ENCODE measurements at regions not wholly inside any gene's neighbourhood (a gene's known extent, or its start where the extent isn't known, plus 50 kb on each side); places are given as distances from the start of the nearest gene placed in this dataset.
"Not testable (repeated sequence)": the region's sequence is repeated elsewhere in the genome, so short reads cannot be mapped to it uniquely, and the experiment has no call there.

DNA sequence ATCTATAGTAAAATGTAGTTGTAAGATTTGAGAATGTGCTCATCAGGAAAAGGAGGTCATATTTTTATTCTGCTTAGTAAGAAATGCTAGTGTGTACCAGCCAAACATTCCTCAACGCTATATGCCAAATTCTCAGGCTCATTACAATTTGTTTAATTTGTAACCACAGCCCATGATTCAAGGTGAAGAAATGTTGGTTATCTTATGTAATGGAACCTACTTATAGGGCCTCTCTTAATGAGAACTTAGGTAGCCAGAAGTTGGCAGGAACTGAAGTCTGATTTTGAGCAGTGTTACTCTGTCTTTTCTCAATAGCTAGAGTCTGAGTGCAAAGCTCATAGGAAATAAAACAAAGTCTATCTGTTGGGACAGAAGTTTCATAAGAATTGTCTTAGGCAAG, 595.0 kb downstream of the GLUD2 start:
- TF ChIP-seq, protein P1, sequence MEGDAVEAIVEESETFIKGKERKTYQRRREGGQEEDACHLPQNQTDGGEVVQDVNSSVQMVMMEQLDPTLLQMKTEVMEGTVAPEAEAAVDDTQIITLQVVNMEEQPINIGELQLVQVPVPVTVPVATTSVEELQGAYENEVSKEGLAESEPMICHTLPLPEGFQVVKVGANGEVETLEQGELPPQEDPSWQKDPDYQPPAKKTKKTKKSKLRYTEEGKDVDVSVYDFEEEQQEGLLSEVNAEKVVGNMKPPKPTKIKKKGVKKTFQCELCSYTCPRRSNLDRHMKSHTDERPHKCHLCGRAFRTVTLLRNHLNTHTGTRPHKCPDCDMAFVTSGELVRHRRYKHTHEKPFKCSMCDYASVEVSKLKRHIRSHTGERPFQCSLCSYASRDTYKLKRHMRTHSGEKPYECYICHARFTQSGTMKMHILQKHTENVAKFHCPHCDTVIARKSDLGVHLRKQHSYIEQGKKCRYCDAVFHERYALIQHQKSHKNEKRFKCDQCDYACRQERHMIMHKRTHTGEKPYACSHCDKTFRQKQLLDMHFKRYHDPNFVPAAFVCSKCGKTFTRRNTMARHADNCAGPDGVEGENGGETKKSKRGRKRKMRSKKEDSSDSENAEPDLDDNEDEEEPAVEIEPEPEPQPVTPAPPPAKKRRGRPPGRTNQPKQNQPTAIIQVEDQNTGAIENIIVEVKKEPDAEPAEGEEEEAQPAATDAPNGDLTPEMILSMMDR (IDR thresholded peaks at IDR 0.05): no peak
- TF ChIP-seq POLR2A (IDR thresholded peaks at IDR 0.05): no peak
- 76 to 81% methylated on average over 1 of the region's 1 CpG for WGBS, 2 donors
- intact Hi-C loops (cut with DNase I): no loop called here

DNA sequence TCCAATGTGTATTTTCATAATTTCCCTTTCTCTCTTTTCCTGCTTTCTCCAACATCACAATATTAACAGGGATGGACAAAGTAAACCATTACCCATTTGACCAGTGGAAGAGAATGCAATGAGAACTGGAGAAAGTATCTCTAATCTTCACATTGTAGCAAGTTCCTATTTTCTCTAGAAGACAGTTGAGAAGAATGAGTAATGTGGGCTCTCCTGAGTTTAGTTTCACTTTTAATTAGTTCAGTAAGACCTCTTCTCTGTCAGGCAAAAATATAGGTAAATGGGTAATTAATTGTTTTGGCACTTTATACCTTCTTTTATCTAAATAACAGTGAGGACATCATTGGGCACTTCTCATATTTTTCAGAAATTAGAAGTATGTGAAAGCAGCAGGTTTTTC, 602.0 kb downstream of the GLUD2 start:
- no peak overlapping the region for H3K4me3 ChIP-seq (replicated peaks in 1 of 3)
- intact Hi-C loops (cut with DNase I): no loop called here
- H3K27ac ChIP-seq: no peak overlapping the region
- TF ChIP-seq POLR2A (IDR thresholded peaks at IDR 0.05): no peak
- TF ChIP-seq, protein P1 (IDR thresholded peaks at IDR 0.05): no peak
- no peaks in the 10 kb centered on the region for H3K27me3 ChIP-seq
- no peaks in the 10 kb centered on the region for H3K36me3 ChIP-seq
- H3K9me3 ChIP-seq: no peaks in the 10 kb centered on the region
- DNase-seq: no peak
- H3K4me1 ChIP-seq: no peaks in the 10 kb centered on the region

More for the DNA sequence above, 595.0 kb downstream of the GLUD2 start:
- no peak overlapping the region for H3K27ac ChIP-seq
- no peaks in the 10 kb centered on the region for H3K9me3 ChIP-seq
- H3K4me3 ChIP-seq (replicated peaks in 1 of 3): no peak overlapping the region
- no peaks in the 10 kb centered on the region for H3K27me3 ChIP-seq
- no peaks in the 10 kb centered on the region for H3K36me3 ChIP-seq
- no peaks in the 10 kb centered on the region for H3K4me1 ChIP-seq
- no peak for DNase-seq

DNA sequence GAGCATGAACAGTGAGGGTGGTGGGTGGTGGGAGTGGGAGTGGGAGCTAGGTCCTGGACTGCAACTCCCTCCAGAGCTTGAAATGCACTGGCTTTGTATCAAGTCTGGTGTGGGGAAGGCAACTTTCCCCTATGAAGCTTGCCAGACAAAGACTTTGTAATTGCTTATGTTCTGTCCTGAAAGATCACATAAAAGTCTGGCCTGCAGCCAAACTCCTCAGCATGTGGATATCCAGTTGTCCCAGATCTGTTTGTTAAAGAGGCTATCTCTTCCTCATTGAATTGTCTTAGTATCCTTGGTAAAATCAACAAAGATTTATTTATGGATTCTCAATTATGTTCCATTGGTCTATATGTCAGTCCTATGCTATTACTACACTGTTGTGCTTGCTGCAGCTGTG, 607.9 kb downstream of the GLUD2 start:
- DNase-seq: no peak
- Histone ChIP-seq H3K4me3 (replicated peaks in 1 of 3) (no peak overlapping the region), H3K4me1 (no peaks in the 10 kb centered on the region), H3K27ac (no peak overlapping the region), H3K36me3 (no peaks in the 10 kb centered on the region), H3K9me3 (no peaks in the 10 kb centered on the region), H3K27me3 (no peaks in the 10 kb centered on the region)
- intact Hi-C loops (cut with DNase I): no loop called here
- TF ChIP-seq, protein P1 (IDR thresholded peaks at IDR 0.05): no peak
- TF ChIP-seq POLR2A (IDR thresholded peaks at IDR 0.05): no peak

DNA sequence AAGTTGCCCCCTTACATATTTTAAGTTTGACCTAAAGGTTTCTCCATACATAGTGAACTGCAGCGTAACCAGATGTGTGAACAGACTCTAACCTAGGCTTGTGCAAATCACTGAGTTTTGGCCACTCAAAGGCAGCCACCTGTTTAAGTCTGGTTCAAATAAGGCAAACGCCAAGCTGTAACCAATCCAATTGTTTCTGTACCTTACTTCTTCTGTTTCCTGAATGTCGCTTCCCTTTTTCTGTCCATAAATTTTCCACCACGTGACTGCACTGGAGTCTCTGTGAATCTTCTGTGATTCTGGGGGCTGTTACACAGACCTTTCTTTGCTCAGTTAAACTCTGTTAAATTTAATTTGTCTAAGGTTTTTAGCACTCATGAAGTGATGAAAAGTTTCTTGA, 618.8 kb downstream of the GLUD2 start:
- H3K4me1 ChIP-seq: no peaks in the 10 kb centered on the region
- intact Hi-C loops (cut with DNase I): no loop called here
- no peaks in the 10 kb centered on the region for H3K36me3 ChIP-seq
- no peak overlapping the region for H3K4me3 ChIP-seq (replicated peaks in 1 of 3)
- H3K27ac ChIP-seq: no peak overlapping the region
- no peaks in the 10 kb centered on the region for H3K9me3 ChIP-seq
- TF ChIP-seq POLR2A (IDR thresholded peaks at IDR 0.05): no peak
- TF ChIP-seq, protein P1 (IDR thresholded peaks at IDR 0.05): no peak
- DNase-seq: no peak
- 70 to 93% methylated on average over 4 of the region's 4 CpGs for WGBS, 2 donors
- H3K27me3 ChIP-seq: no peaks in the 10 kb centered on the region

DNA sequence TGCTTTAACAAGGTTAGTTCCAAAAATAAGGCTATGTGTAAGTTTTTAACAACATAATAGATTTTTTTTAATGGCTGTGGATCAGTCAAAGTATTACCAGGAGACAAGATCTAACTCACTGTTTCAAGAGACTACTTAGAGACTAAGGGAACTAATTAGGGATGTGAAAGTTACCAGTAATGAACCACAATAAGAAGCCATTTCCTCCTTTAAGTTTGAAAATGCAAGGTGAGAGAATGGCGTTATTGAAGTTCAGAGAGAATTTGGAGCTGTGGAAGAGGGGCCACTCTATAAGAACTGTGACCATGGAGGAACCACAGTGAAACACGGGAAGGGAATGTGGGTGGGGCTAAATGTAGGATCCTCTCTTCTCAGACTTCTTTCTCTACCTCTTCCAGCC, 624.2 kb downstream of the GLUD2 start:
- intact Hi-C loops (cut with DNase I): no loop called here
- Histone ChIP-seq H3K27me3 (no peaks in the 10 kb centered on the region), H3K9me3 (no peaks in the 10 kb centered on the region), H3K4me3 (replicated peaks in 1 of 3) (no peak overlapping the region), H3K27ac (no peak overlapping the region), H3K4me1 (no peaks in the 10 kb centered on the region), H3K36me3 (no peaks in the 10 kb centered on the region)
- WGBS, 2 donors: 72 to 76% methylated on average over 1 to 2 of the region's 2 CpGs
- no peak for TF ChIP-seq POLR2A (IDR thresholded peaks at IDR 0.05)
- TF ChIP-seq, protein P1 (IDR thresholded peaks at IDR 0.05): no peak
- no peak for DNase-seq

DNA sequence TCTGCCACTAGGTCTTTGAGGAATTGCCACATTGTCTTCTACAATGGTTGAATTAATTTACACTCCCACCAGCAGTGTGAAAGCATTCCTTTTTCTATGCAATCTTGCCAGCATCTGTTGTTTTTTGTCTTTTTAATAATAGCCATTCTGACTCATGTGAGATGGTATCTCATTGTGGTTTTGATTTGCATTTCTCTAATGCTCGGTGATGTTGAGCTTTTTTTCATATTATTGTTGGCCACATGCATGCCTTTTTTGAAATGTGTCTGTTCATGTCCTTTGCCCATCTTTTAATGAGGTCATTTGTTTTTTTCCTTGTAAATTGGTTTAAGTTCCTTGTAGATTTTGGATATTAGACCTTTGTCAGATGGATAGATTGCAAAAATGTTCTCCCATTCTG, 661.8 kb downstream of the GLUD2 start:
- H3K27me3 ChIP-seq; DNase-seq; H3K4me3 ChIP-seq (replicated peaks in 1 of 3); H3K4me1 ChIP-seq; H3K27ac ChIP-seq; intact Hi-C loops (cut with DNase I); H3K9me3 ChIP-seq; H3K36me3 ChIP-seq: not testable (repeated sequence)
- WGBS, 2 donors: 82% methylated on average over 1 of the region's 1 CpG

All from thyroid gland (tissue), 4 donors.